HG03280 (cell line): ENCODE measurements at regions not wholly inside any gene's neighbourhood (a gene's known extent, or its start where the extent isn't known, plus 50 kb on each side); places are given as distances from the start of the nearest gene placed in this dataset.

Experiments used
- ATAC-seq: cut with Tn5 transposase; IDR thresholded peaks from one replicate; pipeline ENCODE4 v1.9.1; 2021; ENCODE audit warnings: mild to moderate bottlenecking, moderate library complexity; ENCODE audit not compliant: unreplicated experiment

DNA sequence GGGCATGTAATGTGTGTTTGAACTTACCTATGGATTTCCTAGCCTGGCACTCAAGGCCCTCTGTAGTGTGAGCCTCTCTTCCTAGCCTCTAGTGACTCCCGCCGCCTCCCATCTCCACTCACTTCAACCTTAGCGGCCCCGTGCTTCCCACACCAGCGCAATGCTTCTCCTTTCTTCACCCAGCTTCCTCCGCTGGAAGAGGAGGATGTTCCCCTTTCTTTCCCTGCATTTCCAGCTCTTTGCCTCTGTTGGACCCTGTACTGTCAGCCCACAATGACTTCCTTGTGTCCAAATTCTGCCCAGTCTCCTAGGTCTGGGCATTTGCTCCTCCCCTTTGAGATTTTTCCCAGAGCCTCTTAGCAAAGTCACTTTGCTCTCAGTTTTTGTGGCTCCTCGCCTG, 138.1 kb upstream of the IRF2BP2 start:
- no peak for ATAC-seq

- no peak for ATAC-seq
These were observed 136.8 kb upstream of the IRF2BP2 start for GRCh38 chr1:234746798-234747196.

- ATAC-seq = no peak
These were observed 136.1 kb upstream of the IRF2BP2 start for GRCh38 chr1:234745844-234746797.

DNA sequence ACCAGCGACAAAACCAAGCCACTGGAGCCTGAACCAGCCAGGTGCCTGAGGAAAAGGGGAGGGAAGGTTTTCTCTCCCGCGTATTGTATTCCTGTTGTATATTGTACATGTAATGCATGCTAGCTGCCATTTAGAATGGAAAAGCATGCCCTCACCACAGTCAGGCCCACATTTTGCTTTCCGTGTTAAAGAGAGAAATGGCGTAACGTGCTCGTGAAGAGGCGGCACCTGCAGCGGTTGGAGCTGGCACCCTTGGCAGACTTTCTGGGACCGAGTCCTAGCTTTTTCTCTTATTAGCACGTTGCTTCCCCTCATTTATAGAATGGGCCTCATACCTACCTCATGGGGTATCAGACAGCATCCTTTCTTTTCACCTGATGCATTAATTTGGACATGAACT, 135.3 kb upstream of the IRF2BP2 start:
- no peak for ATAC-seq

DNA sequence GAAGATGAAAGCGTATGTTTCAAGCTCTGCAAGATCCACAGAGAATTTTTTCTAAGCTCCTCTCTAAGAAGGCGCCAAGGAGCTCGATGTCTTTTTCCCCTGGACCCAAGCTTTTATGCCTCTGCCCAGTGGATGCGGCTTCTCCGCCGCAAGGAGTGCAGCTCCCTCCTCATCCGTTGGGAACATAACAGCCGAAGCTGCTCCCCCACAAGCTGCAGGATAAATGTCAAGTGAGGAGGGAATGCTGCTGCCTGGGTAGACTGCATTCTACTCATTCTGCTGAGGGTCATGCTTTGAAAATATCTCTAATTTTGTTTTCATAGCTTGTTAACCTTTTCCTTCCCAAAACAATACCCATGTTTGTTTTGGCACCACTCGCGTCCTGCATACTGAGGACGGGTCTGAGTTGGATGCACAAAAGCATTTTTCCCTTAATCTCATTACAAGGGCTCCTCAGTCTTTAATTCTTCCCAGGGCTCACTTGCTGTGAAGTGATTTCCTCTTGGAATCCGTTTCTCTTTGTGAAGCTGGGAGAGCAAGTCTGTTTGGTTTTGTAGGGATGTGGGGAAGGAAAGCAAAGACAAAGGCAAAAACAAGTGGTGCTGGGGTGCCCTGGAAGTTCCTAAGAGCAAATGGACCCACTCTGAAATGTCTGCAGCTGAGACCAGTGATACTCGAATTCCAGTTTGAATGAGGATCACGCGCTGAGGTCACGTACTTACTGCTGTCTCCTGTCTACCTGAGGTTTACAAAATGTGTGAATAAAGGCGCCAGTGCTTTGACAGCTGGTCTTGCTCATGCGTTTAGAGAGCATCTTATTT, 134.0 kb upstream of the IRF2BP2 start:
- no peak for ATAC-seq

DNA sequence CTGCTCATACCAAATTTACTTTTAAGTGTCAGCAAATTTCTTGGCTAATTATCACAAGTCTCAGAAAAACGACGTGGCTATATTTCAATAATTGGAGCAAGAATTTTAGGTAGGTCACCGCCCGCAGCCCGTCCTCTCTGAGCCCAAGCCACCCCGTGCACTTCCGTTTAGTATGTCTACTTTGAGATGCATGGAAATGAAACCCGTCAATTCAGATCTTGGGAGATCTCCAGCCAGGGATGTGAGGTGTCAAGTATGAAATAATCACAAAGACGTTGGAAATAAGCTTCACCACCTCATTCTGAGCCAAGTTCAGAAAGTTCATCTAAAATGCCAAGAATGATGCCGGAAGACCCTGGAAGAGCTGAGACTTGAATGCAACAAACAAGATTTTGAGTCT, 132.6 kb upstream of the IRF2BP2 start:
- ATAC-seq = no peak

DNA sequence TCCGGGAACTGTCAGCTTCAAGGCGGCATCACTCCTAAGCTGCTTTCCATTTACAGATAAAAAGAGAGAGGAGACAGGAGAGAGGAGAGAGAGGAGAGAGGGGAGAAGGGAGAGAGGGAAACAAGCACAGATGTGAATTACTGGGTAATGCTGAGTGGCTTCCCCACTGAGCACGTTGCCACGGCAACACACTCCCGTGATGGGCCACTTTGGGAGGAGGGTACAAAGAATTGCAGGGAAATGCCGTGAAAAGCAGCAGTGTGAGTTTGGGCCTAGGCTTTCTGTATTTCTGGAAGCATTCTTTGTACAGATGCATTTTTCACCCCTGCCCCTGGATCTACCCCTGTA, 128.0 kb upstream of the IRF2BP2 start:
- no peak for ATAC-seq

GRCh38 chr1:234735916-234736315, 125.9 kb upstream of the IRF2BP2 start:
- no peak for ATAC-seq

DNA sequence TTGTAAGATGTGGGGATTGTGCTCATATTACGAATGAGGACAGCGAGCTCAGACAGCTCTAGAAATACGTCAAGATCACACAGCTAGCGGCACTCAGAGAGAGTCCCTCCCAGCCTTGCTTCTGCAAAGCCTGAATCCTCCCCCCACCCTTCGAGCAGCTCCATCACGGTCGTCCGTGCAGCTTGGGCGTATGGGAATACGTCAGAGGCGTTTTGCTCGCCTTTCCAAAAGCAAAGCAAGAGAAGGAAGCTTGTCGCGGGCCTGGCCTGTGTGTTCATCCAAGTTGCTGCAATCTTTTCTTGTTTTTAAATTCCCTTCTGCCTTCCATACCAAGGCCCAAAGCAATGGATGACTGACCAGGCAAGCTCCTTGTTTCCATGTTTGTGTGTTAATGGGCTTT, 125.5 kb upstream of the IRF2BP2 start:
- ATAC-seq = no peak

DNA sequence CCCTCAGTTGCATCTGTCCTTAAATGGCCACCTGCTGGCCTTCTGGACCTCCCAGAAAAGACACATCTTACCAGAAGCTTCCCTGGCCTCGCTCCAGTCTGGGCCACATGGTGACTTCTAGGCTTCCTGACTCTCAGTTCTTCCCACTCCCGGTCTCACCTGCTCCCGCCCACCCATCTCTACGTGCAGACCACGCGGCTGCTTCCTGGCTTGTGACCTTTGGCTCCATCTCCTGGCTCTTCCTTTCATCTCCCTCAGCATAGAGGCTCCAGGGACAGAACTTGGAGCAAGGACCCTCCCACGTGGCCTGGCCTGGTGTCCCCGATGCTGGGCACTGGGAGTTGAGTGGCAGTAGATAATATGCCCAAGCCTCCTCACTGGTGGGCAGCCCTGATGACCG, 124.9 kb upstream of the IRF2BP2 start:
- ATAC-seq = no peak

GRCh38 chr1:234734412-234734835, 124.4 kb upstream of the IRF2BP2 start:
- ATAC-seq = no peak

- no peak for ATAC-seq
These were observed 123.4 kb upstream of the IRF2BP2 start for GRCh38 chr1:234733427-234733826.

DNA sequence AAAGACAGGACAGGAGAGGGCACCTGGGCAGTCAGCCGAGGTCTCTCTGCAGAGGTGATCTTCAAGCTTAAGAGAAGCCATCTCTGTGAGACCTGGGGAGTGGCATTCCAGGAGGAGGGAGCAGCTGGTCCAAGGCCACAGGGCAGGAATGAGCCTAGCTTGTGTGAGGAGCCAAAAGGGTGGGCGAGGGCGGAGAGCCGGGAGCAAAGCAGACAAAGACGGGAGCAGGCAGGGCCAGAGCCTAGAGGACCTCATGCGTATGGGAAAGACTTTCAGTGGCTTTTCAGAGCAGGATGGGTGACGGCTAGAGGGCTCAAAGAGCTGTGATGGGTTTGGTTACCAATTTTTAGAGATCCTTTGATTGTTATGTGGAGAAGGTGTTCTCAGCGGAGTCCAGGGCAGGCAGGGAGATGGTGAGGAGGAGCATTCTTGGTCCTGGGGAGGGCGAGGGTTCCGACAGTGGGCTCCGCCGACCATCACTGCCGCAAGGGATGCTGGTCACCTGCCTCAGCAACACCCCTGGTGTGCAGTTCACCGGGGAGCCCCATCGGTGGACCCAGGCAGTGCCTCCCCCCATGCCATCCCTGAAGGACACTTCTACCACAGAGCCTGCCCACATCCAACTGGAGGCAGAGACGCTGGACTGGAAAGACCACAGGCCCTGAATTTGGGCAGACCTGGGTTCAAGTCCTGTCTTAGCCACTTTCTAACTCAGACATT, 122.9 kb upstream of the IRF2BP2 start:
- ATAC-seq = no peak

DNA sequence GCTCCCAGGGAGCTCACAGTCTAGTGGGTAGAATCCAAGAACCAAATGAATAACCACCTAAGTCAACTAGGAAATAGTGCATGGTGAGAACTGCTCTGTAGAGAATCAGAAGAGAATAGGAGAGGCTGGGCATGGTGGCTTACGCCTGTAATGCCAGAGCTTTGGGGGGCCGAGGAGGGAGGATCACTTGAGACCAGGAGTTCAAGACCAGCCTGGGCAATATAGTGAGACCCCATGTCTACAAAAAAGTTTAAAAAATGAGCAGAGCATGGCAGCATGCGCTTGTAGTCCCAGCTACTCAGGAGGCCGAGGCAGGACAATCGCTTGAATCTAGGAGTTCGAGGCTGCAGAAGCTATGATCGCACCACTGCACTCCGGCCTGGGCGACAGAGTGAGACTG, 122.3 kb upstream of the IRF2BP2 start:
- ATAC-seq = no peak

DNA sequence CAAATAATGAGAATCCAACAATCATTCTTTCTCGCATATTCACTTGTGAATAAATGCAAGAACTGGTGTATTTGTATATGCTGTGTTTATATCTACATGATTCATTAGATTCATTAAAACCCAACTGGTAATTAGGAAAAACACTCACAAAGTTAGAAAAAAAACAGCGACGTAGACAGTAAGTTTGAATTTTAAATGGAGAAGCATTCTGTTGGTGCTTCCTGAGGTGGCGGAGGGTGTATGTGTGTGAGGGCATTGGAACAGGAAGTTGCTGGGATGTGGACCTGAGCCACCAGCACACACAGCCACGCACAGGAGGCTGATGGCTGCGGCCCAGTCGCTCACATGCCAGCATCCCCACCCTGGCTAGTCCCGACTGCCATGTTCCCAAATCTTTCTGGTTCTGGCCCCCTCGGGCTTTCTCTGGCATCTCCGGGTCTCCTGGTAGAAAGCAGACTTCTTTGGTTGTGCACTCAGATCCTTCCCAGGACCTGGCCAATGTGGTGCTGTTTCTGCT, 121.6 kb upstream of the IRF2BP2 start:
- ATAC-seq = peak; percentile 3

DNA sequence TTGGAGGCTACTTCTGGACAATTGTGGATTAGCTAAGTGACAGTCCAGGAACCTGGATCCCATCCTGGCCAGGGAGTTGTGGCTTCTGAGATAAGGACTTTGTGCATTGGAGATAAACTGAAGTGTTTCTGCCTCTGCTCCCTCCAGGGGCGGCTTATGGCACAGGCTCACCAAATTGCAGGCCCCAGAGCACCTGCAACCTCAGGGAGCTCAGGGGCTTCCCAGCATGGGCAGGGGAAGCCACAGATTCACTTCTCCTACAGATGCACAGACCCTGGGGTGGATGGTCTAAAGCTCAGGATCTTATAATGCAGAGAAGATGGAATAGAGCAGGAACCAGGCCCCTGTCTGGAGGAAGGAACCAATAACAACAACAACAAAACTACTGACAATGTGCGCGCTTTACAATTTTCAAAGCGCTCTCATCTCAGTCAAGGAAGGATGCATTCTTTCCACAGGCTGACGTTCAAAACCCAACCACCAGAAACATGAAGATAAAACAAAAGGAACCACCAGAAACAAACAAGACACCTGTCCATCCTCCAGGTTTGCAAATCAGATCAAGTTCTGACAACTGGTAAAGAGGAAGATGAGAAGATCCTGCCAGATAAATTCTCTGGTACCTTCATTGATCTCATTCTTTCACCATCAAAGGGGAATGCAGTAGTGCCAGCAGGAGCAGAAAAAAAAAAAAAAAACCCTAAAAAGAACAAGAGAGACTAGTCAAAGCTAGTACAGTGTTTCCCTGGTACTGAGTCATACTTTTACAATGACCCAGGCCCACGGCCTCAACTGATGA, 121.0 kb upstream of the IRF2BP2 start:
- ATAC-seq = peak; percentile 57

GRCh38 chr1:234730475-234730769, 120.4 kb upstream of the IRF2BP2 start:
- ATAC-seq = no peak

DNA sequence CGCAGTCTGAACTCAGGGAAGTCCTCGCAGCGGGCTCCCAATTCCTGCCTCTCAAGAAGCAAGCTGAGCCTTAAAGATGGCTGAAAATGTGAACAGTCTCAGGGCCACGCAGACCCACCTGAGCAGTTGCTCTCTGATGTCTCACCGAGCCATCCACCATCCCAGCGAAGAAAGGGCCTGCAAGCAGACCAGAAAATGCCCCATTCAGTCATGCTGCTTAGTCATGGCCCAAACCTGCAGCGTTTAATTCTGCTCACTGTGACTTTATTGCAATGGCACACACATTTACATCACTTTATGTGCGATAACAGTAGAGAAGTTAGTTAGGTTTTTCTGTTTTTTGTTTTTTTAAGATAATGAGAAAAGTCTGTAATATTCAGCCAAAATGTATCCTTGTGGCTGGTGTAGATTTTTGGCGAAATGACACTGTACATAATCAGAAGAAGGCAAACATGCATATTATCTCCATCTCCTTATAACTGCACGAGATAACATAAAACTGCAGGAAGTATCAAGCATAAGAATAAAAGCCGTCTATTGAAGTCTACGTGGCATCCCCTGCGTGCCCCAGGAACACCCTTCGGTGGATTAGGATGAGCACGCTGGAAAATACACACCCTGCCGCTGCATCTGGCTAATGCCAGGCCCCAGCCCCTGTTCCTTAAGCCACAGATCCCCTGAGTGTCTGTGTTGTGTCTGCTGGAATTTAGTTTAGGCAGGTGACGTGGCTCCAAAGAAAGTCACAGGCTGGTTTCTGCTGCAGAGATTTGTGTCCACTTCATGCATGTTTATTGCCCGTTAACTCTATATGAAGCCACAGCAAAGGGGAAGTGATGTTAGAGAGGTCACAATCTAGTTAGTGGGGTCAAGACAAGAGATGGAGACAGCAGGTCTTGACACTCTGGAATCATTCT, 119.8 kb upstream of the IRF2BP2 start:
- ATAC-seq = no peak

- ATAC-seq = no peak
These were observed 118.8 kb upstream of the IRF2BP2 start for GRCh38 chr1:234728740-234729139.
